Neural crest cell (in vitro differentiated cells): ENCODE measurements at regions not wholly inside any gene's neighbourhood (a gene's known extent, or its start where the extent isn't known, plus 50 kb on each side); places are given as distances from the start of the nearest gene placed in this dataset.

Experiments used
- DNase-seq: peaks from one replicate; pipeline ENCODE4 v3.0.0; 2021; ENCODE audit warnings: low read depth, mixed read lengths, low spot score
- H3K27ac Mint-ChIP-seq: one replicate; pipeline ENCODE4 v1.8.0; 2021; ENCODE audit warnings: mild to moderate bottlenecking, mixed read lengths; ENCODE audit not compliant: unreplicated experiment
- H3K27me3 Mint-ChIP-seq: 2 replicates; pipeline ENCODE4 v1.8.0; 2021; ENCODE audit warnings: low read depth, mild to moderate bottlenecking, mixed read lengths
- H3K36me3 Mint-ChIP-seq: 2 replicates; pipeline ENCODE4 v1.8.0; 2021; ENCODE audit warnings: low read depth, mild to moderate bottlenecking, mixed read lengths
- H3K4me1 Mint-ChIP-seq: 2 replicates; pipeline ENCODE4 v1.8.0; 2021; ENCODE audit warnings: mixed read lengths
- H3K4me3 Mint-ChIP-seq: one replicate; pipeline ENCODE4 v1.8.0; 2021; ENCODE audit warnings: mild to moderate bottlenecking, mixed read lengths
- H3K9me3 Mint-ChIP-seq: 2 replicates; pipeline ENCODE4 v1.8.0; 2021; ENCODE audit warnings: mixed read lengths
- CTCF ChIP-seq: fragments of 200-600 bp; sonication (generic); conservative IDR thresholded peaks from 2 replicates; pipeline ENCODE4 v1.5.0; 2021; ENCODE audit warnings: antibody characterized with exemption, mild to moderate bottlenecking

- Mint-ChIP-seq H3K4me1 (no peaks in the 10 kb centered on the region), H3K27me3 (peaks cover 2% of the 10 kb centered on the region), H3K9me3 (peaks cover 5% of the 10 kb centered on the region), H3K36me3 (no peaks in the 10 kb centered on the region), H3K27ac (no peak overlapping the region), H3K4me3 (no peak overlapping the region)
- TF ChIP-seq CTCF, result no peak
- no peak for DNase-seq
Observed at GRCh38 chr9:109585796-109586195, 87.7 kb upstream of the PTPN3 start.

GRCh38 chr9:109586993-109587392 is 88.9 kb upstream of the PTPN3 start:
- H3K27me3 Mint-ChIP-seq, result peaks cover 2% of the 10 kb centered on the region

GRCh38 chr9:109588415-109588814 is 90.3 kb upstream of the PTPN3 start:
- Mint-ChIP-seq H3K4me1 (no peaks in the 10 kb centered on the region), H3K27me3 (peaks cover 2% of the 10 kb centered on the region), H3K4me3 (no peak overlapping the region), H3K27ac (no peak overlapping the region), H3K36me3 (no peaks in the 10 kb centered on the region), H3K9me3 (peaks cover 5% of the 10 kb centered on the region)
- no peak for TF ChIP-seq CTCF
- DNase-seq, result no peak

More at GRCh38 chr9:109586993-109587392, 88.9 kb upstream of the PTPN3 start:
- Mint-ChIP-seq H3K27ac (no peak overlapping the region), H3K4me1 (no peaks in the 10 kb centered on the region), H3K36me3 (no peaks in the 10 kb centered on the region), H3K4me3 (no peak overlapping the region), H3K9me3 (peaks cover 5% of the 10 kb centered on the region)
- no peak for DNase-seq
- TF ChIP-seq CTCF, result no peak

GRCh38 chr9:109590966-109591365 is 92.9 kb upstream of the PTPN3 start:
- no peak for TF ChIP-seq CTCF
- no peak overlapping the region for H3K27ac Mint-ChIP-seq
- H3K36me3 Mint-ChIP-seq, result no peaks in the 10 kb centered on the region
- peaks cover 5% of the 10 kb centered on the region for H3K9me3 Mint-ChIP-seq
- no peak for DNase-seq
- H3K27me3 Mint-ChIP-seq, result peaks cover 2% of the 10 kb centered on the region
- no peak overlapping the region for H3K4me3 Mint-ChIP-seq
- H3K4me1 Mint-ChIP-seq, result no peaks in the 10 kb centered on the region

GRCh38 chr9:109591691-109592090 is 93.6 kb upstream of the PTPN3 start:
- Mint-ChIP-seq H3K36me3 (no peaks in the 10 kb centered on the region), H3K9me3 (peaks cover 5% of the 10 kb centered on the region), H3K27ac (no peak overlapping the region), H3K4me3 (no peak overlapping the region), H3K4me1 (no peaks in the 10 kb centered on the region), H3K27me3 (peaks cover 2% of the 10 kb centered on the region)
- no peak for TF ChIP-seq CTCF
- no peak for DNase-seq

GRCh38 chr9:109593612-109594011 is 95.5 kb upstream of the PTPN3 start:
- Mint-ChIP-seq H3K9me3 (peaks cover 5% of the 10 kb centered on the region), H3K27ac (no peak overlapping the region)

More at GRCh38 chr9:109593612-109594011, 95.5 kb upstream of the PTPN3 start:
- Mint-ChIP-seq H3K4me3 (no peak overlapping the region), H3K4me1 (no peaks in the 10 kb centered on the region), H3K27me3 (no peaks in the 10 kb centered on the region), H3K36me3 (no peaks in the 10 kb centered on the region)
- no peak for DNase-seq
- TF ChIP-seq CTCF, result no peak
